Activated CD8-positive, alpha-beta memory T cell treated with anti-CD3 and anti-CD28 coated beads for 48 hours (primary cell): ENCODE measurements at regions not wholly inside any gene's neighbourhood (a gene's known extent, or its start where the extent isn't known, plus 50 kb on each side); places are given as distances from the start of the nearest gene placed in this dataset.
"Not testable (repeated sequence)": the region's sequence is repeated elsewhere in the genome, so short reads cannot be mapped to it uniquely, and the experiment has no call there.

ENCODE experiments used
- DNase-seq, 3 experiments: peaks; one replicate each; pipeline ENCODE4 v3.0.0-alpha.2; 2020; ENCODE audit warnings: low read depth in 2 of 3, low spot score in 2 of 3

DNA sequence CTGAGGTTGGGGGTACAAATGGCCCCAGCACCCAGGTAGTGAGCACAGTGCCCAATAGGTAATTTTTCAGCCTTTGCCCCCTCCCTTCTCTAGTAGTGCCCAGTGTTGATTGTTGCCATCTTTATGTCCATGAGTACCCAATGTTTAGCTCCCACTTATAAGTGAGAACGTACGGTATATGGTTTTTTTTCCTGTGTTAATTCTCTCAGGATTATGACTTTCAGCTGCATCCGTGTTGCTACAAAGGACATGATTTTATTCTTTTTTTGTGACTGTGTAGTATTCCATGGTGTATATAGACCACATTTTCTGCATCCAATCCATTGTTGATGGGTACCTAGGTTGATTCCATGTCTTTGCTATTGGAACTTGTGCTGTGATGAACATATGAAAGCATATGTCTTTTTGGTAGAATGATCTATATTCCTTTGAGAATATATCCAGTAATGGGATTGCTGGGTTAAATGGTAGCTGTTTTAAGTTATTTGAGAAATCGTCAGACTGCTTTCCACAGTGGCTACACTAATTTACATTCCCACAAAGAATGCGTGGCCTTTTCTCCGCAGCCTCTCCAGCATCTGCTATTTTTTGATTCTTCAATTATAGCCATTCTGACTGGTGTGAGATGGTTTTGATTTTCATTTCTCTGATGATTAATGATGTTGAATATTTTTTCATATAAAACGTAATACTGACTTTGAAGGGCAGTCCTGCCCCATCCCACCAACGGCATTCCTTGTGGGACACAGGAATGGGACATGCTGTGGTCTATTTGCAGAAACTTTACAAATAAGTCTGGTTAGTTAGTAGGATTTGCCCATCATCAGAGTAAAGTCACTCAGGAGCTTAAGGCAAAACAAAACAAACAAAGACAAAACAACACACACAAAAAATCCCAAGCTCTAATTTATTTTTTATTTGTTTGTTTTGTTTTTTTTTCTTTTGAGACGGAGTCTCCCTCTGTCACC lies 135.0 kb downstream of the MYCN start:
- no peak for DNase-seq

GRCh38 chr2:16073921-16074425 lies 133.6 kb downstream of the MYCN start:
- DNase-seq, result no peak

DNA sequence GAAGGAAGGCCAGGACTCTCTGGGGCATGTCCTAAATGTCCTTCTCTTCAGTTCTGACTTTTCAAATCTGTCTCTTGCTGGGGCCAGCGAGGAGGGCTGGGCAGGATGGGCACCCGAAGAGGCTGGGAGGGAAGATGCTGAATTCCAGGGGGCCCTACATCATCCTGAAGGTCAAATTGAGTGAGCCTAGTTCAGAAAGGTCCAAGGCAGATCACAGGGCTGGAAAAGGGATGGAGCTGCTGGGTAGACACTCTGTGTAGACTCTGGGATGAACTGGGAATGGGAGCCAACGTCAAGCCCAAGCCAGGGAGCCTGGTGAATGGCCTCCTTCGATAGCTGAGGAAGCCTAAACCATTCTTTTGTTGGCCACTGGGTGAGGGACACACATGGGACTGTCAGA lies 133.1 kb downstream of the MYCN start:
- no peak for DNase-seq

DNA sequence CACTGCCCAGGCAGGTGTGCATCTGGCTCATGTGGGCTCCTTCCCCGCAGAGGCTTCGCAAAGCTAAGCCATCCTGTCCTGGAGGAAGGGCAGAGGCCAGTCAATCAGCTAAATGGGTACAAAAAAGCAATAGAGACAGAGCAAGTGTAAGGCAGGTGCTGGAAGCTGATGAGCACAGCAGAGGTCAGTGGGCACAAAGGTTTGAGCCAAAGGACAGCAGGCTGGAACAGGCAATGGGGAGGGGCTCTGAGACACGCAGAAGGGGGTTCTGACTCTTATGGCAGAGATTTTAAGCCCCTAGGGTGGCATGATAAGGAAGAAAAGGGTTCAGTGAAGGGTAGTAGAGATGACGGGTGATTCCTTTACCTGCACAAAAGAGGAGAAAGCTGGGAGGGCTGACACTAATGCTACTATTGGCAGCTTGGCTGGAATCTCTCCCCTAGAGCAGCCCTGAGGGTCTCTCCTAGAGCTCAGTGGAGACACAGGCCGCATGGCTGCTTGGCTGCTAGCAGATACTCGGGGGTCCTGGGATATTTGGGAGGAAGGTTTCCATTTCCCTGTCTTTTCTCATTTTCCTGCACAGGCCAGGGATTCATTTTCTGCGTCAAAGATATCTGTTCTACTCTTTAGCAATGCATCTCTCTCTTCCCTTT lies 132.4 kb downstream of the MYCN start:
- DNase-seq, result no peak

DNA sequence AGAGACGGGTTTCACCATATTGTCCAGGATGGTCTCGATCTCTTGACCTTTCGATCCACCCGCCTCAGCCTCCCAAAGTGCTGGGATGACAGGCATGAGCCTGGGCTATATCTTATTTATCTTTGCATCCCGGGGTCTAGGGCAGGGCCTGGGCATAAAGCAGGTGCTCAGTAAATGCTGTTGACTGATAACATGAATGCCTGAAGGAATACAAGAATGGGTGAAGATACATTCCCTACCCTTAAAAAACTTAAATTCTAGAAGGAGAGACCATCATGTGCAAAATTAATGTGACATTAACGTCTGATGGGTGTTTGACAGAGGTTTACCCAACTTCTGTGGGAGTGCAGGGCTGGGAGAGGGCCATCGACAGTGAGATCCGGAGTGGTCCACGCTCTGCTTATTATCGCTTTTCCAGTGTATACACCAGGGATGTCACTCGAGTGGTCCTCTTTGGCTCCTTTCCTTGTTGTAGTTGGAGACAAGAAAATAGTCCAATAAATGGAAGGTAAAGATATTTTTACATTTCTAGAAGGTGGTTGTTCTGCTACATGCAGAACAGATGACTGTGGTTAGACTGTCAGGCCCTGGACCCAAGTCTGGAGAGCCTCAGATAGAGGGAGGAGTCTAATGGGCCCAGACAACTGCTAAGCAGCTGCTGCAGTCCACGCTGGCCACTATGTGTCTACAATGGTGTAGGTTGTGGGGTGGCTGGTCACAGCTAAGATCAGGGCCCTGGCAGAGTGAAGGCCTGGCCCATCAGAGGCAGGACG lies 131.7 kb downstream of the MYCN start:
- DNase-seq, result no peak

DNA sequence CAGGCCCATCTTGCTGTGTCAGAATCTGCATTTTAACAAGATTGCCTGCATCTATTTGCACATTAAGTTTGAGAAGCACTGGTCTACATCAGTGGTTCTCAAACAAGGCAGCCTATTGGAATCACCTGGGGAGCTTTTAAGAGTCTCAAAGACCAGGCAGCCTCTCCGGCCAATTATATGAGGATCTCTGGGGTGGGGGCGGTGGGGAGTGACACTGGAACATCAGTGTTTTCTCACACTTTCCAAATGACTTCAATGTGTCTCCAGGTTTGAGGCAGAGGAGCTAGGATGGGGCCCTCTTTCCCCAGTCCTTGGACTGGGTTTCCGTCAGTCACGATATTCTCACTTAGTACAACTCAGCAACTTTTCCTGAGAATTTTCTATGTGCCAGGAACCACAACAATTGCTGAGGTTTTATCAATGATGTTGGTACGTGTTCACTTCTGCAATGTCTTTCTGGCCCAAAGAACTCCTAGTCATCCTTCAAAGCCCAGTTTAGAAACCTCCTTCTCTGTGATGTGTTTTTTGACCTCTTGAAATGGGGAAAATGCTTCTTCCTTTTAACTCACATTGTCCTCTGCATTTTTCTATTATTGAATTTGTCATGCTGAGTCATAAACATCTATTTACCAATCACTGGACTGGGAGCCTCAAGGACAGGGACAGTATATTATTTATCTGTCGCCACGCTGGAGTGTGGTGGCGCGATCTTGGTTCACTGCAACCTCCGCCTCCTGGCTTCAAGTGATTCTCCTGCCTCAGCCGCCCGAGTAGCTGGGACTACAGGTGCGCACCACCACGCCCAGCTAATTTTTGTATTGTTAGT lies 130.9 kb downstream of the MYCN start:
- DNase-seq, result no peak

- no peak for DNase-seq
Measured at GRCh38 chr2:16070648-16070971, 130.3 kb downstream of the MYCN start.

DNA sequence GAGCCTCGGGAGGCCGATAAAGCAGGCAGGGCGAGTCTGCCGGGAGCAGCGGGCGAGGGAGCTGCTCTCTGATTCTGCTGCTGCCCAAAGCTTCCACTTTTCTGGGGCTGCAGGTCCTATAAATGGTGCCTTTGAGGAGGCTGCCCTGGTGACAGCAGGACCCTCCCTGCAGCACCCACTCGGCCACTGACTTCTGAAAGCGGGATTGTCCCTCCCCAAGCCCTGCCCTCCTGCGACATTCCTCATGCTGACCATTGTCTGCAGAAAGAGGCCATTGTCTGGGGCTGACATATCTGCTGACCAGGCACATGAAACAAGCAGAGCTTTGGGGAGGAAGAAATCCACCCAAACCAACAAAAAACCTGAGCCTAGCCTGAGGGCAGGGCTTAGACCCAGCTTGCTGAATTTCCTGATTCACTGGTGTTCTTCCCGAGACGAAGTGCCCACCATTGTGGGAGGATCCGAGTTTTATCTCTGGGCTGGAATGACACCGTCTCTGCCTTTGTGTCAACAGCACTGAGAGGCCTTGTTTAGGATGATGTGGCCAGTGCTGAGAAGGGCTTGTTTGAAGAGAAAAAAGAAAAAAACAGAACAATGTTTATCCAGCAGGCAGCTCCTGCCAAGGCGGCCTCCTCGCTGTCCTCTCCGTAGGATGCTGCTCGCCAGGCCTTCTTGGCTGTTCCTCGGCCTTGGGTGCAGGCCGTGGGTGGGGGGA lies 129.7 kb downstream of the MYCN start:
- DNase-seq, result no peak

DNA sequence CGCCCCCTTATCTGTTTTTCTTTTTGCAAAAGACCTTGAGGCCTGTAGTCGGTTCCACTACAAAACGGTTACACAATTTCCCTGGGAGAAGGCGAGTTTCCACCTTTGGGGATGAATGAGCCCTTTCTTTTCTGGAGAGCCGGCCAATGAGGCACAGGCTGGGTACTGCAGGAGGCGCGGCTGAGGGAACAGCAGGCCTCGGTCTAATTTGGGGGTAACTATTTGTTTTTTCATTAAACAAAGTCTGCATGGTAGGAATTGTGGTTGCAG lies 129.2 kb downstream of the MYCN start:
- no peak for DNase-seq

DNA sequence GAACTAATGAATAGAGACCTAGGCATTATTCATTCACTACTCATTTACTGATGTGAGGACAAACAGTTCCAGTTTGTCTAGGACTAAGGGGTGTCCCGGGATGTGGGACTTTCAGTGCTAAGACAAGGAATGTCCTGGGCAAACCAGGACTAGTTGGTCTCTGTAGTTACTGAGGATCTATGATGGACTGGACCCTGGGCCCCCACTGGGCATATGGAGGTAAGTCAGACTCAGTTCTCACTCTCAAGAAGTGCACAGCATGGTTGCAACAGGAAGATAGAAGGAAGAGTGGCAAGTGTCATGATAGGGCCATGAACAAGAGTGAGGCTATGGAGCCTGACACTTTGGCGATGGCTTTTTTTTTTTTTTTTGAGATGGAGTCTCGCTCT lies 128.2 kb downstream of the MYCN start:
- DNase-seq, result no peak

GRCh38 chr2:16067866-16068551 lies 127.7 kb downstream of the MYCN start:
- no peak for DNase-seq

- no peak for DNase-seq
Measured at GRCh38 chr2:16067444-16067843, 127.1 kb downstream of the MYCN start.

GRCh38 chr2:16067037-16067406 lies 126.7 kb downstream of the MYCN start:
- no peak for DNase-seq

GRCh38 chr2:16066261-16067036 lies 126.1 kb downstream of the MYCN start:
- no peak for DNase-seq

GRCh38 chr2:16065272-16066069 lies 125.1 kb downstream of the MYCN start:
- DNase-seq, result not testable (repeated sequence)

- no peak for DNase-seq
Measured at GRCh38 chr2:16064745-16065144, 124.4 kb downstream of the MYCN start.

DNA sequence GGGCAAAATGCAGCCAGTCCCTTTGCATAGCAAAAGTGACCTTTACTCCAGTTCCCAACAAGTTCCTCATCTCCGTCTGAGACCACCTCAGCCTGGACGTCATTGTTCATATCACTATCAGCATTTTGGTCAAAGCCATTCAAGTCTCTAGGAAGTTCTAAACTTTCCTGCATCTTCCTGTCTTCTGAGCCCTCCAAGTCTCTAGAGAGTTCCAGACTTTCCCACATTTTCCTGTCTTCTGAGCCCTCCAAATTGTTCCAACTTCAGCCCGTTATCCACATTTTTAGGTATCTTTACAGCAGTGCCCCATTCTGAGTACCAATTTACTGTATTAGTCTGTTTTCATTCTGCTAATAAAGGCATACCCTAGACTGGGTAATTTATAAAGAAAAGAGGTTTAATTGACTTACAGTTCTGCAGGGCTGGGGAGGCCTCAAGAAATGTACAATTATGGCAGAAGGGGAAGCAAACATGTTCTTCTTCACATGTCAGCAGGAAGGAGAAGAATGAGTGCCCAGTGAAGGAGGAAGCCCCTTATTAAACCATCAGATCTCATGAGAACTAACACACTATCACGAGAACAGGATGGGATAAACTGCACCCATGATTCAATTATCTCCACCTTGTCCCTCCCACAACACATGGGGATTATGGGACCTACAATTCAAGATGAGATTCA lies 123.7 kb downstream of the MYCN start:
- DNase-seq, result no peak
